ENCODE measurements at regions not wholly inside any gene's neighbourhood (a gene's known extent, or its start where the extent isn't known, plus 50 kb on each side); places are given as distances from the start of the nearest gene placed in this dataset.

DNA sequence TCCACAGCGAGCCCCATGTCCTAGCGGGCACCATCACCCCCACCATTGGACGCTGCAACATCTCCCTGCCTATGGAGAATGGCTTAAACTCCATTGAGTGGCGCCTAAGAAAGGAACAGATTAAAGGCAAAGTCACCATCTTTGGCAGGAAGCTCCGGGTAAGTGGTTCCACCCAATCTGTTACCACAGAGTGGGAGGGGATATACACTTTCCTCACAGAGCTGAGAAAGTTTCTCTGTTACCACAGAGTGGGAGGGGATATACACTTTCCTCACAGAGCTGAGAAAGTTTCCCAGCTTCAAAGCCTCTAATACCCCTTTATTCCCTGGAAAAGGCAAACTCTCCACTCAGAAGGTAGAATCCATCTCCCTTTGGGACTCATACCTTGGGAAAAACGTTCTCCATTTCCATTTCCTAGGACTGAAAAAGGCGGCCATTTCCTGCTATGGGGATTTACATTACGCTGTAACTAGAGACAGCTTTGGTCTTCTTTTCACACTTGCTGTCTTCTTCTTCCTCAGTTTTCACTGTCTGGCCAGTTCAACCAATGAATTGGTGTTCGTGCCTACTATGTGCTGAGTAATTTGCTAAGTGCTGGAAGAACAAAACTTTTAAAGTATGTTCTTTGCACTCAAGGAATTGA is 63.4 kb upstream of the WWC1 start:
- TF ChIP-seq, protein P1, sequence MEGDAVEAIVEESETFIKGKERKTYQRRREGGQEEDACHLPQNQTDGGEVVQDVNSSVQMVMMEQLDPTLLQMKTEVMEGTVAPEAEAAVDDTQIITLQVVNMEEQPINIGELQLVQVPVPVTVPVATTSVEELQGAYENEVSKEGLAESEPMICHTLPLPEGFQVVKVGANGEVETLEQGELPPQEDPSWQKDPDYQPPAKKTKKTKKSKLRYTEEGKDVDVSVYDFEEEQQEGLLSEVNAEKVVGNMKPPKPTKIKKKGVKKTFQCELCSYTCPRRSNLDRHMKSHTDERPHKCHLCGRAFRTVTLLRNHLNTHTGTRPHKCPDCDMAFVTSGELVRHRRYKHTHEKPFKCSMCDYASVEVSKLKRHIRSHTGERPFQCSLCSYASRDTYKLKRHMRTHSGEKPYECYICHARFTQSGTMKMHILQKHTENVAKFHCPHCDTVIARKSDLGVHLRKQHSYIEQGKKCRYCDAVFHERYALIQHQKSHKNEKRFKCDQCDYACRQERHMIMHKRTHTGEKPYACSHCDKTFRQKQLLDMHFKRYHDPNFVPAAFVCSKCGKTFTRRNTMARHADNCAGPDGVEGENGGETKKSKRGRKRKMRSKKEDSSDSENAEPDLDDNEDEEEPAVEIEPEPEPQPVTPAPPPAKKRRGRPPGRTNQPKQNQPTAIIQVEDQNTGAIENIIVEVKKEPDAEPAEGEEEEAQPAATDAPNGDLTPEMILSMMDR (IDR thresholded peaks at IDR 0.05; ENCODE audit: control extremely low read depth, extremely low read depth, low read depth, missing control alignments): no peak
- POLR2A ChIA-PET: no interaction called here

DNA sequence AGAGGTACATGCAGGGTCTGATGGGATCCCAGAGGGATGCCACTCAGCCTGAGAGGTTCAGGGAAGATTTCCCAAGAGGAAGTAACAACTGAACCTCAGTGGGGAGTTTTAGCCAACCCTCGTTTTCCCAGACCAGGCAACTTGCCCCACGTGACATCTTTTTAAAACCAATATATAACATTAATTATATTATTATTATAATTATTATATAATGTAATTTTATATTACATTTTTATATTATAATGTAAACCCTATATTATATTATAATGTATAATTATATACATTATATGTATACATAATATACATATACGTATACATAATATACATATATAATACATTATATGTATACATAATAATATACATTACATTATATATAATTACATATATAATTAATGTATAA is 62.8 kb upstream of the WWC1 start:
- ChIA-PET POLR2A (no interaction called here), CTCF (interaction anchor here (4.5 kb wide), 1 partner anchor 10 kb away, joined by 20 read pairs; no protein-coding TSS in a partner anchor)
- TF ChIP-seq, protein P1 (IDR thresholded peaks at IDR 0.05; ENCODE audit: control extremely low read depth, extremely low read depth, low read depth, missing control alignments): no peak
- DNase-seq (ENCODE audit: extremely low spot score): no peak

More for the DNA sequence above, 63.4 kb upstream of the WWC1 start:
- CTCF ChIA-PET: interaction anchor here (4.5 kb wide), 1 partner anchor 9 kb away, joined by 20 read pairs; no protein-coding TSS in a partner anchor
- peak; percentile 32 for DNase-seq (ENCODE audit: extremely low spot score)

DNA sequence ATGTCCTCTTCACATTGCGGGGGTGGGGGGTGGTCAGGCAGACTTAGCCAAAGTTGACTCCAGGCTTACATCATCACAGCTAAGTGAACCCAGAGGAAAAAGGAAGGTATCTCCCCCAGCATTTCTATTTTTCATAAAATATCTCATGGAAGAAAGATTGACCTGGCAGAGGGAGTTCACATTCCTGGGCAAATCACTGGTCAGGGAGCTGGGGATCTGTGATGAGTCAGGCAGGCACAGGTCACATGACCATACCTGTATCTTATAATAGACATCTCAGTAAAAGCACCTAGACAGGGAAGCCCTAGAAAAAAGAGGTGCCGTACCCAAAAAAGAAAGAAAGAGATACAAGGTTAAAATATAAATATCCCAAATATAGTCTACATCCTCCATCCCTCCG is 57.3 kb upstream of the WWC1 start:
- TF ChIP-seq, protein P1 (IDR thresholded peaks at IDR 0.05; ENCODE audit: control extremely low read depth, extremely low read depth, low read depth, missing control alignments): no peak
- ChIA-PET POLR2A (no interaction called here), CTCF (interaction anchor here (2.0 kb wide), 1 partner anchor 14 kb away, joined by 5 read pairs; no protein-coding TSS in a partner anchor)
- DNase-seq (ENCODE audit: extremely low spot score): no peak

DNA sequence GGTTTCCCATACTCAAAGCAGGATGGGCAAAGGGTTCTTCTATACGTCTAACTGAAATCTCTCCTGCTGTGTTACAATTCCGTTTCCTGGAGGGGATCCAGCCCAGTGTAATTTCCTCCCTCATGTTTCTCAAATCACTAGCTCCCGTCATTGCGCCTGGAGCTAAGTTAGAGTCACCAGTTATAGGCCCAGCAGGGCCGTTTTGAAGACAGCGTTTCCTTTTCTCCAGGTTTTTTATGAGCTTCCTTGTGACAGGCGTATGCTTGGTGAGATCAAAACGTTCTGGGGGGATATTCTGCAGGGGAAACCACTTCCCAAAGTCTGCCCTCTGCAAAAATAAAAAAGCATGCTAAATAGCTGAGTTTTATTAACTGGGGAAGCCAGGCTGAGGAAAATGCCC is 53.0 kb upstream of the WWC1 start:
- POLR2A ChIA-PET: no interaction called here
- no peak for DNase-seq (ENCODE audit: extremely low spot score)

DNA sequence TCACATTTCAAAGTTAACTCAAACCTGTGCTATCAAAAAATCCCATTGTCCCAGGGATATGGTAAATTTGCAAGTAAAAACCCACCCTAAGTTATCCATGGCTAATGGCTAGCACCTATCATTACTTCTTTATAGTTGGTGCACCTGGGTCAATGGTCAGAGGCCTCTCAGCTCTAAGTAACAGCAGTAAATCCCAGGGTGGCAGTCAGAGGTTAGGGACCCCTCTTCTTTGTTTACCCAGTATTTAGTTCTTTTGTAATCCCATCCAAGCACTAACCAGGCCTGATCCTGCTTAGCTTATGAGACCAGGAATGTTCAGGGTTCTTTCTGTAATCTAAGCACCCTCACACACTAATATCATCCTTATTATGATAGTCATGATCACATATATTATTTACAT is 52.1 kb upstream of the WWC1 start:
- POLR2A ChIA-PET: no interaction called here
- CTCF ChIA-PET: interaction anchor here (1.1 to 2.4 kb wide), 4 partner anchors 19 to 516 kb away, joined by 4 to 8 read pairs (median 6); no protein-coding TSS in a partner anchor
- no peak for DNase-seq (ENCODE audit: extremely low spot score)
- TF ChIP-seq, protein P1 (IDR thresholded peaks at IDR 0.05; ENCODE audit: control extremely low read depth, extremely low read depth, low read depth, missing control alignments): no peak

More for the DNA sequence above, 53.0 kb upstream of the WWC1 start:
- CTCF ChIA-PET: interaction anchor here (1.5 to 2.4 kb wide), 2 partner anchors 19 to 125 kb away, joined by 7 to 8 read pairs; no protein-coding TSS in a partner anchor
- TF ChIP-seq, protein P1 (IDR thresholded peaks at IDR 0.05; ENCODE audit: control extremely low read depth, extremely low read depth, low read depth, missing control alignments): no peak

Measured in GM10248 (cell line).